ENCODE measurements at regions not wholly inside any gene's neighbourhood (a gene's known extent, or its start where the extent isn't known, plus 50 kb on each side); places are given as distances from the start of the nearest gene placed in this dataset.

GRCh38 chr7:155928583-155928982, 116.3 kb upstream of the SHH start:
- TF ChIP-seq CTCF (conservative IDR thresholded peaks at IDR 0.05; ENCODE audit: low read depth in 2 of 2): no peak
- no peak for TF ChIP-seq ZNF114 (CRISPR knock-in tag; IDR thresholded peaks at IDR 0.05)
- TF ChIP-seq POLR2AphosphoS5 (IDR thresholded peaks at IDR 0.05; ENCODE audit: low read depth): no peak

Measured in GM23338 (cell line).